SU-DHL-6 (cell line): ENCODE measurements at regions not wholly inside any gene's neighbourhood (a gene's known extent, or its start where the extent isn't known, plus 50 kb on each side); places are given as distances from the start of the nearest gene placed in this dataset.

ENCODE experiments used
- EZH2phosphoT487 ChIP-seq: fragments of 200-600 bp; sonication (generic), shearing (Covaris generic); conservative IDR thresholded peaks from 2 replicates; pipeline ENCODE4 v1.6.1; 2018; ENCODE audit warnings: mild to moderate bottlenecking, antibody characterized with exemption, low read length, moderate library complexity, mixed read lengths
- TF ChIP-seq, protein P1 (sequence below): fragments of 200-600 bp; sonication (generic); IDR thresholded peaks from one replicate; pipeline ENCODE4 v1.5.1; 2017; ENCODE audit warnings: antibody characterized with exemption, mild to moderate bottlenecking, low read length, moderate library complexity; ENCODE audit not compliant: insufficient read depth, poor library complexity, severe bottlenecking

DNA sequence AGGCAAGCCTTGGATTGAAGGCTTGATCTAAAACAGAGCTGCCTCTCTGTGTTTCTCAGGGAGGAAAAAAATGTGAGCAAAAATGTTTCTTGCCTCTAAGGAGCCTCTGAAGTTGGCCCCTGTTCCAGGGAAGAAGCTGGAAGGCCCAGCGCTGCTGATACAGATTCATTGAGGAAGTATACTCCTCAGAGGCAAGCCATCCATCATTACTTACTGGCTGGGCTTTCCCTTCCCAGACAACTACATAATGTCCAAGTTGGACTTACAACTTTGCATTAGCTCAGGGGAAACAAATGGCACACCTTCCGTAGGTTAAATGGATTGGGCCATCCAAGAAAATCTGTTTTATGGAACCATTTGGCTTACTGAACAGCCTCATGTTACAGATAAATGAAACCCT, 263.7 kb upstream of the SEL1L start:
- TF ChIP-seq EZH2phosphoT487: no peak
- TF ChIP-seq, protein P1, sequence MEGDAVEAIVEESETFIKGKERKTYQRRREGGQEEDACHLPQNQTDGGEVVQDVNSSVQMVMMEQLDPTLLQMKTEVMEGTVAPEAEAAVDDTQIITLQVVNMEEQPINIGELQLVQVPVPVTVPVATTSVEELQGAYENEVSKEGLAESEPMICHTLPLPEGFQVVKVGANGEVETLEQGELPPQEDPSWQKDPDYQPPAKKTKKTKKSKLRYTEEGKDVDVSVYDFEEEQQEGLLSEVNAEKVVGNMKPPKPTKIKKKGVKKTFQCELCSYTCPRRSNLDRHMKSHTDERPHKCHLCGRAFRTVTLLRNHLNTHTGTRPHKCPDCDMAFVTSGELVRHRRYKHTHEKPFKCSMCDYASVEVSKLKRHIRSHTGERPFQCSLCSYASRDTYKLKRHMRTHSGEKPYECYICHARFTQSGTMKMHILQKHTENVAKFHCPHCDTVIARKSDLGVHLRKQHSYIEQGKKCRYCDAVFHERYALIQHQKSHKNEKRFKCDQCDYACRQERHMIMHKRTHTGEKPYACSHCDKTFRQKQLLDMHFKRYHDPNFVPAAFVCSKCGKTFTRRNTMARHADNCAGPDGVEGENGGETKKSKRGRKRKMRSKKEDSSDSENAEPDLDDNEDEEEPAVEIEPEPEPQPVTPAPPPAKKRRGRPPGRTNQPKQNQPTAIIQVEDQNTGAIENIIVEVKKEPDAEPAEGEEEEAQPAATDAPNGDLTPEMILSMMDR: no peak
